ENCODE measurements at regions not wholly inside any gene's neighbourhood (a gene's known extent, or its start where the extent isn't known, plus 50 kb on each side); places are given as distances from the start of the nearest gene placed in this dataset.

DNA sequence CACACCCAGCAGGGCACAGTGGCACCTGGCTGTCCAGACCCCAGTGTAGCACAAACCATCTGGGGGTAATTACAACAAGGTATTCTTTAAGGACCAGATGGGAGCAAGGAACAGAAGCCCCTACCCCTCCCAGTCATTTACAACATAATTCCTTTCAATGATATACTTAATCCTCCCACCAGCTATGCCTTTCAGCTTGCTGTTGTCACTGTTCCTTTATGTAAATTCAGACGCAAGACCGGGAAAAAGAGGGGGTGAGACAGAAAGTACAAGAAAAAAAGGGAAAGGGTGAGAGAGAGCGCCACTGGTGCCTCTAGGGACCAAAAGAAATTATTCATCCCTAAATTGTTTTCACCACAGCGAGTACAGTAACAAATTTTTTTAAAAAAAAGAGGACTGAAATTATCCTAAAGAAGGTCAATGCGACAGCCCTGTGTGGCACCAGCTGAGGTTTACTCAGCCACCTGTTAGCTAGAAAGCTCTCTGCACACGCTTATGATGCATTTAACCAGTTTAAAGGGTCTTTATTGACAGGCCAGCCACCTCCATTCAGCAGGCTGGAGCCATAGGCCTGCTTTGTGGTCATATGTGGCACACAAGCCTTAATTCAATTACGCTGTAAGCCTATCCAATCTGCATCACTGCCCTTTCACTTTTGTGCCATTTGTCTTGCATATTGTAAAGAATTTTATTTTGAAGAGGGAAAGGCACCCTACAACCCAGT lies 210.2 kb upstream of the ISL1 start:
- Histone ChIP-seq H3K4me3 (no peak overlapping the region), H3K36me3 (no peaks in the 10 kb centered on the region), H3K27me3 (replicated peaks; ENCODE audit: insufficient read depth) (no peaks in the 10 kb centered on the region), H3K27ac (no peak overlapping the region), H3K9me3 (no peaks in the 10 kb centered on the region), H3K4me1 (replicated peaks) (no peaks in the 10 kb centered on the region)
- 56% methylated on average over 7 of the region's 7 CpGs for WGBS
- DNase-seq (ENCODE audit: low spot score), result no peak
- intact Hi-C loops (cut with DNase I), result no loop called here
- no peak for TF ChIP-seq POLR2AphosphoS5 (IDR thresholded peaks at IDR 0.05)
- TF ChIP-seq, protein P1, sequence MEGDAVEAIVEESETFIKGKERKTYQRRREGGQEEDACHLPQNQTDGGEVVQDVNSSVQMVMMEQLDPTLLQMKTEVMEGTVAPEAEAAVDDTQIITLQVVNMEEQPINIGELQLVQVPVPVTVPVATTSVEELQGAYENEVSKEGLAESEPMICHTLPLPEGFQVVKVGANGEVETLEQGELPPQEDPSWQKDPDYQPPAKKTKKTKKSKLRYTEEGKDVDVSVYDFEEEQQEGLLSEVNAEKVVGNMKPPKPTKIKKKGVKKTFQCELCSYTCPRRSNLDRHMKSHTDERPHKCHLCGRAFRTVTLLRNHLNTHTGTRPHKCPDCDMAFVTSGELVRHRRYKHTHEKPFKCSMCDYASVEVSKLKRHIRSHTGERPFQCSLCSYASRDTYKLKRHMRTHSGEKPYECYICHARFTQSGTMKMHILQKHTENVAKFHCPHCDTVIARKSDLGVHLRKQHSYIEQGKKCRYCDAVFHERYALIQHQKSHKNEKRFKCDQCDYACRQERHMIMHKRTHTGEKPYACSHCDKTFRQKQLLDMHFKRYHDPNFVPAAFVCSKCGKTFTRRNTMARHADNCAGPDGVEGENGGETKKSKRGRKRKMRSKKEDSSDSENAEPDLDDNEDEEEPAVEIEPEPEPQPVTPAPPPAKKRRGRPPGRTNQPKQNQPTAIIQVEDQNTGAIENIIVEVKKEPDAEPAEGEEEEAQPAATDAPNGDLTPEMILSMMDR (IDR thresholded peaks at IDR 0.05), result no peak
- TF ChIP-seq POLR2A (IDR thresholded peaks at IDR 0.05), result no peak

GRCh38 chr5:51181208-51181894 lies 201.9 kb upstream of the ISL1 start:
- Histone ChIP-seq H3K27me3 (replicated peaks; ENCODE audit: insufficient read depth) (no peaks in the 10 kb centered on the region), H3K9me3 (no peaks in the 10 kb centered on the region), H3K27ac (peak overlapping the region; percentile 6 to 11), H3K4me1 (replicated peaks) (no peaks in the 10 kb centered on the region), H3K36me3 (no peaks in the 10 kb centered on the region), H3K4me3 (no peak overlapping the region)
- TF ChIP-seq, protein P1 (IDR thresholded peaks at IDR 0.05), result no peak
- TF ChIP-seq POLR2A (IDR thresholded peaks at IDR 0.05) (no peak), POLR2AphosphoS5 (IDR thresholded peaks at IDR 0.05) (no peak)
- WGBS, result 43% methylated on average over 3 of the region's 3 CpGs
- DNase-seq (ENCODE audit: low spot score), result no peak
- intact Hi-C loops (cut with DNase I), result no loop called here

- no peaks in the 10 kb centered on the region for H3K27me3 ChIP-seq (replicated peaks; ENCODE audit: insufficient read depth)
- H3K36me3 ChIP-seq, result no peaks in the 10 kb centered on the region
- H3K9me3 ChIP-seq, result no peaks in the 10 kb centered on the region
- no peaks in the 10 kb centered on the region for H3K4me1 ChIP-seq (replicated peaks)
- 58% methylated on average over 4 of the region's 4 CpGs for whole genome bisulfite sequencing
- intact Hi-C loops (cut with DNase I), result no loop called here
- no peak overlapping the region for H3K27ac ChIP-seq
- TF ChIP-seq, protein P1 (IDR thresholded peaks at IDR 0.05), result no peak
- TF ChIP-seq POLR2AphosphoS5 (IDR thresholded peaks at IDR 0.05) (no peak), POLR2A (IDR thresholded peaks at IDR 0.05) (no peak)
- no peak overlapping the region for H3K4me3 ChIP-seq
- no peak for DNase-seq (ENCODE audit: low spot score)
Observed at GRCh38 chr5:51185850-51186329, 197.4 kb upstream of the ISL1 start.

GRCh38 chr5:51188001-51188591 lies 195.2 kb upstream of the ISL1 start:
- TF ChIP-seq POLR2A (IDR thresholded peaks at IDR 0.05) (no peak), POLR2AphosphoS5 (IDR thresholded peaks at IDR 0.05) (no peak)
- TF ChIP-seq, protein P1 (IDR thresholded peaks at IDR 0.05), result no peak
- no peaks in the 10 kb centered on the region for H3K36me3 ChIP-seq
- DNase-seq (ENCODE audit: low spot score), result no peak
- WGBS, result 77% methylated on average over 6 of the region's 6 CpGs
- H3K27me3 ChIP-seq (replicated peaks; ENCODE audit: insufficient read depth), result no peaks in the 10 kb centered on the region
- intact Hi-C loops (cut with DNase I), result no loop called here
- H3K4me1 ChIP-seq (replicated peaks), result no peaks in the 10 kb centered on the region
- no peak overlapping the region for H3K27ac ChIP-seq
- no peaks in the 10 kb centered on the region for H3K9me3 ChIP-seq
- no peak overlapping the region for H3K4me3 ChIP-seq
